ENCODE measurements at regions not wholly inside any gene's neighbourhood (a gene's known extent, or its start where the extent isn't known, plus 50 kb on each side); places are given as distances from the start of the nearest gene placed in this dataset.

DNA sequence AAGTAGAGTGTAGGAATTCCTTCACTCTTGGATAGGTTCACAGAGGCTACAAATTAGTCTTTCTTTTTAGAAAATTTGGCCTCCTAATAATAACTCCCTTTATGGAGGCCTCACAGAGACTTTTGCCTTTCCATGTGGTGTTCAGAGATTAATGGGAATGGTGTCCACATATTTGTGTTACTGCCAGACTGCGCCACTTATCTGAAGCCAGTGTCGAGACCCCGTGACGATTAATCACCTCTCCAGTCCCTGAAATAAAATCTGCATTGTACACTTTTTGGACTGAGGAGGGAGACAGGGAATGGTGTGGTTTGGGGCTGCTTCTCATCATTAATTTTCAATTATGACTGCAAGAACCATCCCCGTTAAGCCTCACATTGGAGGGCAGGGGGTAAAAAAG lies 980.5 kb downstream of the FLRT2 start:
- no peak overlapping the region for H2AFZ ChIP-seq (ENCODE audit: low read depth, low read length)

DNA sequence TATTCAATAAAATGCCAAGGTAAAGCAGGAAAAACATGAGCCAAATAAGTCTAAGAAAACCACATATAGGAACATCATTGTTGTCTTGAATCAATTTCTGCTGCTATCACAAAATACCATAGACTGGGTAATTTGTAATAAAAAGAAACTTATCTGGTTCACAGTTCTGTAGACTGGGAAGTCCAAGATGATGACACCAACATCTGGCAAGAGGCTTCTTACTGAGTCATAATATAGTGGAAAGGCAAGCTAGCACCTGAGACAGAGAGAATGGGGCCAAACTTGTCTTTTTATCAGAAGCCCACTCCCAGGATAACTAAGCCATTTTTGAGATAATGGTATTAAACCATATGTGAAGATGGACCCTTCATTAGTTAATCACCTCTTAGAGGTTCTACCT lies 975.9 kb downstream of the FLRT2 start:
- H3K27ac ChIP-seq (ENCODE audit: insufficient read depth, low read depth, low read length), result no peak overlapping the region
- H3K36me3 ChIP-seq (ENCODE audit: control insufficient read depth in 2 of 2, extremely low read depth in 1 of 2, insufficient read depth in 2 of 2, low read length in 2 of 2), result no peaks in the 10 kb centered on the region
- intact Hi-C loops (cut with micrococcal nuclease), result no loop called here
- no peak for TF ChIP-seq MYC (IDR thresholded peaks at IDR 0.05; ENCODE audit: low read depth, low read length)
- TF ChIP-seq GATA2 (IDR thresholded peaks at IDR 0.05; ENCODE audit: insufficient read depth, insufficient read length, low read depth, low read length), result no peak
- TF ChIP-seq POLR2AphosphoS5 (IDR thresholded peaks at IDR 0.05; ENCODE audit: insufficient read depth, low read depth, low read length), result no peak
- no peak for TF ChIP-seq JUN (IDR thresholded peaks at IDR 0.05; ENCODE audit: borderline replicate concordance, insufficient read depth, insufficient read length, low read depth)
- TF ChIP-seq, protein P1, sequence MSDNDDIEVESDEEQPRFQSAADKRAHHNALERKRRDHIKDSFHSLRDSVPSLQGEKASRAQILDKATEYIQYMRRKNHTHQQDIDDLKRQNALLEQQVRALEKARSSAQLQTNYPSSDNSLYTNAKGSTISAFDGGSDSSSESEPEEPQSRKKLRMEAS (IDR thresholded peaks at IDR 0.05; ENCODE audit: insufficient read depth, insufficient read length), result no peak
- no peak for TF ChIP-seq FOS (IDR thresholded peaks at IDR 0.05; ENCODE audit: borderline replicate concordance, insufficient read depth, low read length)
- no peak for TF ChIP-seq POLR2A (IDR thresholded peaks at IDR 0.05; ENCODE audit: low read depth, low read length)
- TF ChIP-seq, protein P2, sequence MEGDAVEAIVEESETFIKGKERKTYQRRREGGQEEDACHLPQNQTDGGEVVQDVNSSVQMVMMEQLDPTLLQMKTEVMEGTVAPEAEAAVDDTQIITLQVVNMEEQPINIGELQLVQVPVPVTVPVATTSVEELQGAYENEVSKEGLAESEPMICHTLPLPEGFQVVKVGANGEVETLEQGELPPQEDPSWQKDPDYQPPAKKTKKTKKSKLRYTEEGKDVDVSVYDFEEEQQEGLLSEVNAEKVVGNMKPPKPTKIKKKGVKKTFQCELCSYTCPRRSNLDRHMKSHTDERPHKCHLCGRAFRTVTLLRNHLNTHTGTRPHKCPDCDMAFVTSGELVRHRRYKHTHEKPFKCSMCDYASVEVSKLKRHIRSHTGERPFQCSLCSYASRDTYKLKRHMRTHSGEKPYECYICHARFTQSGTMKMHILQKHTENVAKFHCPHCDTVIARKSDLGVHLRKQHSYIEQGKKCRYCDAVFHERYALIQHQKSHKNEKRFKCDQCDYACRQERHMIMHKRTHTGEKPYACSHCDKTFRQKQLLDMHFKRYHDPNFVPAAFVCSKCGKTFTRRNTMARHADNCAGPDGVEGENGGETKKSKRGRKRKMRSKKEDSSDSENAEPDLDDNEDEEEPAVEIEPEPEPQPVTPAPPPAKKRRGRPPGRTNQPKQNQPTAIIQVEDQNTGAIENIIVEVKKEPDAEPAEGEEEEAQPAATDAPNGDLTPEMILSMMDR (IDR thresholded peaks at IDR 0.05; ENCODE audit: extremely low read depth in 1 of 2, insufficient read depth in 1 of 2, low read depth in 1 of 2, low read length in 2 of 2), result no peak
- no peak for TF ChIP-seq EZH2 (IDR thresholded peaks at IDR 0.05; ENCODE audit: borderline replicate concordance, low read depth, low read length, severe bottlenecking)
- no peaks in the 10 kb centered on the region for H3K4me1 ChIP-seq (ENCODE audit: control insufficient read depth, extremely low read depth, insufficient read depth, low read length)
- H3K9me1 ChIP-seq (replicated peaks; ENCODE audit: control insufficient read depth, extremely low read depth, insufficient read depth, low read length), result no peaks in the 10 kb centered on the region
- dilution Hi-C loops (cut with MboI; ENCODE audit: extremely low pct_ligation_motif_present, low sequenced_read_pairs), result no loop called here
- no peaks in the 10 kb centered on the region for H3K79me2 ChIP-seq (ENCODE audit: control insufficient read depth, insufficient read depth, low read length)
- no TSS peak for BruUV-seq (replicated peaks)
- POLR2A ChIA-PET, result no interaction called here
- no peak overlapping the region for H2AFZ ChIP-seq (ENCODE audit: low read depth, low read length)
- no peaks in the 10 kb centered on the region for H3K27me3 ChIP-seq (ENCODE audit: control insufficient read depth in 2 of 2, insufficient read depth in 2 of 2, low read length in 2 of 2)
- H3K9me3 ChIP-seq (replicated peaks; ENCODE audit: control insufficient read depth, insufficient read depth, low read length), result peaks cover 2% of the 10 kb centered on the region
- DNase-seq (ENCODE audit: low read depth, low spot score), result no peak
- no peak overlapping the region for H3K9ac ChIP-seq (replicated peaks; ENCODE audit: extremely low read depth, insufficient read depth, low read length)
- no peak overlapping the region for H3K4me3 ChIP-seq (replicated peaks in 1 of 3; ENCODE audit: insufficient read depth in 1 of 3, low read depth in 1 of 3, low read length in 3 of 3)
- CTCF ChIA-PET, result no interaction called here
- no peak for FAIRE-seq
- no peaks in the 10 kb centered on the region for H4K20me1 ChIP-seq (replicated peaks; ENCODE audit: control insufficient read depth, extremely low read depth, insufficient read depth, low read length)
- no peak overlapping the region for H3K4me2 ChIP-seq (ENCODE audit: insufficient read depth, low read length)

More for the DNA sequence above, 980.5 kb downstream of the FLRT2 start:
- BruUV-seq (replicated peaks), result no TSS peak
- Histone ChIP-seq H3K9me3 (replicated peaks; ENCODE audit: control insufficient read depth, insufficient read depth, low read length) (peaks cover 2% of the 10 kb centered on the region), H3K4me2 (ENCODE audit: insufficient read depth, low read length) (no peak overlapping the region), H4K20me1 (replicated peaks; ENCODE audit: control insufficient read depth, extremely low read depth, insufficient read depth, low read length) (no peaks in the 10 kb centered on the region), H3K4me3 (replicated peaks in 1 of 3; ENCODE audit: insufficient read depth in 1 of 3, low read depth in 1 of 3, low read length in 3 of 3) (no peak overlapping the region), H3K79me2 (ENCODE audit: control insufficient read depth, insufficient read depth, low read length) (no peaks in the 10 kb centered on the region), H3K27ac (ENCODE audit: insufficient read depth, low read depth, low read length) (no peak overlapping the region), H3K36me3 (ENCODE audit: control insufficient read depth in 2 of 2, extremely low read depth in 1 of 2, insufficient read depth in 2 of 2, low read length in 2 of 2) (no peaks in the 10 kb centered on the region), H3K27me3 (ENCODE audit: control insufficient read depth in 2 of 2, insufficient read depth in 2 of 2, low read length in 2 of 2) (no peaks in the 10 kb centered on the region), H3K9me1 (replicated peaks; ENCODE audit: control insufficient read depth, extremely low read depth, insufficient read depth, low read length) (no peaks in the 10 kb centered on the region), H3K9ac (replicated peaks; ENCODE audit: extremely low read depth, insufficient read depth, low read length) (no peak overlapping the region), H3K4me1 (ENCODE audit: control insufficient read depth, extremely low read depth, insufficient read depth, low read length) (no peaks in the 10 kb centered on the region)
- DNase-seq (ENCODE audit: low read depth, low spot score) (no peak), FAIRE-seq (no peak)
- dilution Hi-C loops (cut with MboI; ENCODE audit: extremely low pct_ligation_motif_present, low sequenced_read_pairs), result no loop called here
- ChIA-PET POLR2A (no interaction called here), CTCF (no interaction called here)
- intact Hi-C loops (cut with micrococcal nuclease), result no loop called here
- TF ChIP-seq POLR2A (IDR thresholded peaks at IDR 0.05; ENCODE audit: low read depth, low read length) (no peak), EZH2 (IDR thresholded peaks at IDR 0.05; ENCODE audit: borderline replicate concordance, low read depth, low read length, severe bottlenecking) (no peak), GATA2 (IDR thresholded peaks at IDR 0.05; ENCODE audit: insufficient read depth, insufficient read length, low read depth, low read length) (no peak), POLR2AphosphoS5 (IDR thresholded peaks at IDR 0.05; ENCODE audit: insufficient read depth, low read depth, low read length) (no peak)
- TF ChIP-seq, protein P1 (IDR thresholded peaks at IDR 0.05; ENCODE audit: insufficient read depth, insufficient read length), result no peak
- TF ChIP-seq, protein P2 (IDR thresholded peaks at IDR 0.05; ENCODE audit: extremely low read depth in 1 of 2, insufficient read depth in 1 of 2, low read depth in 1 of 2, low read length in 2 of 2), result no peak
